Keratinocyte (primary cell): ENCODE measurements at regions not wholly inside any gene's neighbourhood (a gene's known extent, or its start where the extent isn't known, plus 50 kb on each side); places are given as distances from the start of the nearest gene placed in this dataset.

Experiments used
- EZH2 ChIP-seq: IDR thresholded peaks from one replicate; pipeline ENCODE4 v1.6.1; 2012; ENCODE audit warnings: inconsistent platforms, mild to moderate bottlenecking, low read length, moderate library complexity
- TF ChIP-seq, protein P1 (sequence below), 3 experiments: IDR thresholded peaks in 1 of 3; conservative IDR thresholded peaks in 1 of 3; optimal IDR thresholded peaks in 1 of 3; 2 replicates in 2 of 3; 3 replicates in 1 of 3; pipeline versions ENCODE3 to v1.5.1; 2011; ENCODE audit warnings: low read length in 3 of 3, mild to moderate bottlenecking in 3 of 3, moderate library complexity in 2 of 3, control low read depth in 1 of 3, inconsistent platforms in 1 of 3; ENCODE audit not compliant: insufficient read depth in 2 of 3; ENCODE audit errors: extremely low read depth in 1 of 3

DNA sequence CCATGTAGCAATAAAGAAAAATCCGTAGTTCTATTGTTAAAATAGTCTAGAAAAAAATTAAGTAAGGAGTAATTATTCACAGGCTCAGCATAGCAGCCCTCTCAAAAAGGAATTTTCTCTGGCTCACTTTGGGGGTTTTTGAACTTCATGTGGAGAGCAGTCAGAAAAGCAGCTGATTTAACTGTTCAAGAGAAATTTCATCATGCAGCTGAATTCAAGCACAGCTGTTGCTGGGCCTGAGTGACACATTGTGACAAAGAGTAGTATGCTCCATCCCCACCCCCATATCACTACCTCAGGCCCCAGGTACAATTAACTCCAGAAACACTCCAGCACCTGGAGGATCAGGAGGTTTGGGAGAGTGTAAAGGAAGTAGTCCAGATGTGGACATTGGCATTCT, 272.1 kb downstream of the FAM76B start:
- TF ChIP-seq, protein P1, sequence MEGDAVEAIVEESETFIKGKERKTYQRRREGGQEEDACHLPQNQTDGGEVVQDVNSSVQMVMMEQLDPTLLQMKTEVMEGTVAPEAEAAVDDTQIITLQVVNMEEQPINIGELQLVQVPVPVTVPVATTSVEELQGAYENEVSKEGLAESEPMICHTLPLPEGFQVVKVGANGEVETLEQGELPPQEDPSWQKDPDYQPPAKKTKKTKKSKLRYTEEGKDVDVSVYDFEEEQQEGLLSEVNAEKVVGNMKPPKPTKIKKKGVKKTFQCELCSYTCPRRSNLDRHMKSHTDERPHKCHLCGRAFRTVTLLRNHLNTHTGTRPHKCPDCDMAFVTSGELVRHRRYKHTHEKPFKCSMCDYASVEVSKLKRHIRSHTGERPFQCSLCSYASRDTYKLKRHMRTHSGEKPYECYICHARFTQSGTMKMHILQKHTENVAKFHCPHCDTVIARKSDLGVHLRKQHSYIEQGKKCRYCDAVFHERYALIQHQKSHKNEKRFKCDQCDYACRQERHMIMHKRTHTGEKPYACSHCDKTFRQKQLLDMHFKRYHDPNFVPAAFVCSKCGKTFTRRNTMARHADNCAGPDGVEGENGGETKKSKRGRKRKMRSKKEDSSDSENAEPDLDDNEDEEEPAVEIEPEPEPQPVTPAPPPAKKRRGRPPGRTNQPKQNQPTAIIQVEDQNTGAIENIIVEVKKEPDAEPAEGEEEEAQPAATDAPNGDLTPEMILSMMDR (optimal IDR thresholded peaks at IDR 0.05 in 1 of 3, IDR thresholded peaks at IDR 0.05 in 1 of 3, conservative IDR thresholded peaks at IDR 0.05 in 1 of 3; ENCODE audit: extremely low read depth in 1 of 3, insufficient read depth in 2 of 3, low read length in 3 of 3), result no peak
- no peak for TF ChIP-seq EZH2
